MCF 10A (cell line): ENCODE measurements at regions not wholly inside any gene's neighbourhood (a gene's known extent, or its start where the extent isn't known, plus 50 kb on each side); places are given as distances from the start of the nearest gene placed in this dataset.

Source experiments
- BruUV-seq: library from RNA; stranded (reverse); fragments of 400-500 nt; replicated peaks from 2 replicates; lab custom pipeline; 2021; lab: Mats Ljungman, UMichigan
- CTCF ChIA-PET: fragments of 300-600 bp; sonication (Branson Sonifier 250); formaldehyde crosslinking; extraction: SDS; loops from one replicate; lab custom pipeline; 2021; ENCODE audit warnings: antibody characterized with exemption, inconsistent platforms; lab: Yijun Ruan, JAX
- POLR2A ChIA-PET: fragments of 300-600, 350-650 bp; sonication (Branson Sonifier 250); formaldehyde crosslinking; extraction: SDS; loops from one replicate; lab custom pipeline; 2020; ENCODE audit warnings: antibody characterized with exemption, inconsistent platforms; lab: Yijun Ruan, JAX
- DNase-seq: peaks from one replicate; pipeline ENCODE4 v3.0.0-alpha.2; 2018; ENCODE audit not compliant: unreplicated experiment
- H3K27ac Mint-ChIP-seq: one replicate; pipeline ENCODE4 v1.8.0; 2022; ENCODE audit warnings: mild to moderate bottlenecking, low read depth, mixed read lengths; ENCODE audit not compliant: unreplicated experiment
- H3K27me3 Mint-ChIP-seq: one replicate; pipeline ENCODE4 v1.8.0; 2022; ENCODE audit warnings: mixed read lengths; ENCODE audit not compliant: insufficient read depth, unreplicated experiment
- H3K36me3 Mint-ChIP-seq: one replicate; pipeline ENCODE4 v1.8.0; 2022; ENCODE audit warnings: mild to moderate bottlenecking, moderate library complexity, mixed read lengths; ENCODE audit not compliant: insufficient read depth, unreplicated experiment
- H3K4me1 Mint-ChIP-seq: one replicate; pipeline ENCODE4 v1.8.0; 2022; ENCODE audit warnings: mixed read lengths; ENCODE audit not compliant: insufficient read depth, unreplicated experiment
- H3K4me3 Mint-ChIP-seq: one replicate; pipeline ENCODE4 v1.8.0; 2022; ENCODE audit warnings: mild to moderate bottlenecking, moderate library complexity, mixed read lengths; ENCODE audit not compliant: unreplicated experiment
- H3K9me3 Mint-ChIP-seq: one replicate; pipeline ENCODE4 v1.8.0; 2022; ENCODE audit warnings: mixed read lengths; ENCODE audit not compliant: unreplicated experiment
- intact Hi-C: fragments of 100-400 bp; cut with micrococcal nuclease; formaldehyde crosslinking; loops from 2 replicates; pipeline ENCODE4 v1.14.1; 2022
- TF ChIP-seq, protein P1 (sequence below): fragments of 200-600 bp; IDR thresholded peaks from one replicate; pipeline ENCODE4 v1.8.0; 2022; ENCODE audit warnings: antibody characterized with exemption, mild to moderate bottlenecking; ENCODE audit not compliant: unreplicated experiment

DNA sequence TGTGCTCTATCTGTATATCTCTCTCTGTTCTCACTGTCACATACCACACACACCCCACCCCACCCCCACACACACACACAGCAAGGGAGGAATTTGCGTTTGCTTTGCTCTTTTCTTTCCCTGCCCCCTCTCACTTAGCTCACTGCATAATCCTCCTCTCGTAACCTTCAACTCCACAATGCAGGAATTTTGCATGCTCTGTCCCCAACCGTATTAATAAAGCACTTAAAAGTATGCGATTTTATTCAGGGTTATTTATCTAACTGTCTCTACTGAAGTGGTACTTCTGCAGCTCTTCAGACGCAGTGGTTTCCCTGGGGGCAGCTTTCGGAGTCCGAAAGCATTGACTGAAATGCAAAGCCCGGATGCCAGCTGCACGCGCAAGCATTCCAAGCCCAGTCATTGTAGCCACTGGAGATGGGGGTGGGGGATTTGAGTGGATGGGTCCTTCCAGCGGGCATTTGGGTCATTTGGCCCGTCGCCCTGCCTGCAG is 105.4 kb upstream of the RBFOX1 start:
- DNase-seq: no peak
- peaks cover 18% of the 10 kb centered on the region for H3K9me3 Mint-ChIP-seq
- intact Hi-C loops: no loop called here
- H3K36me3 Mint-ChIP-seq: no peaks in the 10 kb centered on the region
- ChIA-PET POLR2A (no interaction called here), CTCF (no interaction called here)
- no peak overlapping the region for H3K4me3 Mint-ChIP-seq
- H3K27ac Mint-ChIP-seq: no peak overlapping the region
- no TSS peak for BruUV-seq
- no peaks in the 10 kb centered on the region for H3K4me1 Mint-ChIP-seq
- TF ChIP-seq, protein P1, sequence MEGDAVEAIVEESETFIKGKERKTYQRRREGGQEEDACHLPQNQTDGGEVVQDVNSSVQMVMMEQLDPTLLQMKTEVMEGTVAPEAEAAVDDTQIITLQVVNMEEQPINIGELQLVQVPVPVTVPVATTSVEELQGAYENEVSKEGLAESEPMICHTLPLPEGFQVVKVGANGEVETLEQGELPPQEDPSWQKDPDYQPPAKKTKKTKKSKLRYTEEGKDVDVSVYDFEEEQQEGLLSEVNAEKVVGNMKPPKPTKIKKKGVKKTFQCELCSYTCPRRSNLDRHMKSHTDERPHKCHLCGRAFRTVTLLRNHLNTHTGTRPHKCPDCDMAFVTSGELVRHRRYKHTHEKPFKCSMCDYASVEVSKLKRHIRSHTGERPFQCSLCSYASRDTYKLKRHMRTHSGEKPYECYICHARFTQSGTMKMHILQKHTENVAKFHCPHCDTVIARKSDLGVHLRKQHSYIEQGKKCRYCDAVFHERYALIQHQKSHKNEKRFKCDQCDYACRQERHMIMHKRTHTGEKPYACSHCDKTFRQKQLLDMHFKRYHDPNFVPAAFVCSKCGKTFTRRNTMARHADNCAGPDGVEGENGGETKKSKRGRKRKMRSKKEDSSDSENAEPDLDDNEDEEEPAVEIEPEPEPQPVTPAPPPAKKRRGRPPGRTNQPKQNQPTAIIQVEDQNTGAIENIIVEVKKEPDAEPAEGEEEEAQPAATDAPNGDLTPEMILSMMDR: no peak
- H3K27me3 Mint-ChIP-seq: no peaks in the 10 kb centered on the region

DNA sequence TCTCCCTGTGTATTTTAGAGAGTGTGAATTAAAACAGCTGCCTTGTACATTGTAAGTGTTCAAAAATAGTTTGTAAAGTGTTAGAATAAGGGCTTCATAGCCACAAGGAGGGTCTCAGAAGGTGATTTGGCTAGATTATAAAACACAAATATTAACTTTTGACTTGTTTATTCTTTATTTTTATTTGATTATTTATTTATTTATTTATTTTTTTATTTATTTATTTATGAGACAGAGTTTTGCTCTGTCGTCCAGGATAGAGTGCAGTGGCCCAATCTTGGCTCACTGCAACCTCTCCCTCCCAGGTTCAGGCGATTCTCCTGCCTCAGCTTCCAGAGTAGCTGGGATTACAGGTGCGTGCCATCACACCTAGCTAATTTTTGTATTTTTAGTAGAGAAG is 111.5 kb upstream of the RBFOX1 start:
- no TSS peak for BruUV-seq
- no peaks in the 10 kb centered on the region for H3K36me3 Mint-ChIP-seq
- CTCF ChIA-PET: no interaction called here
- no peaks in the 10 kb centered on the region for H3K4me1 Mint-ChIP-seq
- intact Hi-C loops: no loop called here
- TF ChIP-seq, protein P1: no peak
- no peaks in the 10 kb centered on the region for H3K27me3 Mint-ChIP-seq
- no peak overlapping the region for H3K27ac Mint-ChIP-seq
- H3K4me3 Mint-ChIP-seq: no peak overlapping the region
- DNase-seq: no peak
- POLR2A ChIA-PET: no interaction called here
- H3K9me3 Mint-ChIP-seq: peaks cover 21% of the 10 kb centered on the region

GRCh38 chr16:7218936-7219335 is 113.7 kb upstream of the RBFOX1 start:
- no TSS peak for BruUV-seq
- Mint-ChIP-seq H3K4me3 (no peak overlapping the region), H3K9me3 (peaks cover 41% of the 10 kb centered on the region), H3K27ac (no peak overlapping the region), H3K36me3 (no peaks in the 10 kb centered on the region), H3K4me1 (no peaks in the 10 kb centered on the region), H3K27me3 (no peaks in the 10 kb centered on the region)
- TF ChIP-seq, protein P1: no peak
- ChIA-PET CTCF (no interaction called here), POLR2A (no interaction called here)
- no peak for DNase-seq
- intact Hi-C loops: no loop called here

- ChIA-PET POLR2A (no interaction called here), CTCF (no interaction called here)
Measured at GRCh38 chr16:7217797-7218196, 114.8 kb upstream of the RBFOX1 start.

More at GRCh38 chr16:7217797-7218196, 114.8 kb upstream of the RBFOX1 start:
- no peaks in the 10 kb centered on the region for H3K36me3 Mint-ChIP-seq
- no peaks in the 10 kb centered on the region for H3K27me3 Mint-ChIP-seq
- TF ChIP-seq, protein P1: no peak
- H3K4me3 Mint-ChIP-seq: no peak overlapping the region
- intact Hi-C loops: no loop called here
- no peak overlapping the region for H3K27ac Mint-ChIP-seq
- H3K4me1 Mint-ChIP-seq: no peaks in the 10 kb centered on the region
- H3K9me3 Mint-ChIP-seq: peaks cover 42% of the 10 kb centered on the region
- DNase-seq: no peak
- BruUV-seq: no TSS peak
